ENCODE measurements at regions not wholly inside any gene's neighbourhood (a gene's known extent, or its start where the extent isn't known, plus 50 kb on each side); places are given as distances from the start of the nearest gene placed in this dataset.

DNA sequence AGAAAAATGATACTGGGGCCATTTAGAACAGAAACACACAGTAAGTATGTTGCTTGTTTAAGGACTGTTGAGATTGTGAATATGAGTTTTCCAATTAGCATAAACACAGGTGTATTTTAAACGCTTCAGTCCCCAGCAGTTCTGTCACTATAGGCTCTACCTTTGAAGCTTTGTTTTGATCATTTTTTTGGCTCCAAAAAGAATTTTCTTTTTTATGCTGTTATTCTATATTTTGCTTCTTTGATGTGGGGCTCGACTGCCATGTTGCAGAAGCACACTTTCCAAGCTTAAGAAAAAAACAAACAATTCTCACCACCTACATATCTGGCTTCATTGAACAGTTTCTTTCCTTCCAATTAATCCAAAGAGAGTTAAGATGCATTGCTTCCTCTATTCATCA, 131.0 kb upstream of the DMAC1 start:
- no peak overlapping the region for H3K27ac ChIP-seq (ENCODE audit: low read length)
- TF ChIP-seq SMC3 (conservative IDR thresholded peaks at IDR 0.05; ENCODE audit: poor library complexity) (no peak), TAF1 (IDR thresholded peaks at IDR 0.05; ENCODE audit: low read depth) (no peak), MXI1 (conservative IDR thresholded peaks at IDR 0.05; ENCODE audit: poor library complexity, severe bottlenecking) (no peak), EZH2 (IDR thresholded peaks at IDR 0.05; ENCODE audit: borderline replicate concordance, insufficient read depth, low read length, poor library complexity, severe bottlenecking) (no peak), RAD21 (conservative IDR thresholded peaks at IDR 0.05) (no peak), POLR2AphosphoS5 (IDR thresholded peaks at IDR 0.05) (no peak), EP300 (conservative IDR thresholded peaks at IDR 0.05; ENCODE audit: poor library complexity, severe bottlenecking) (no peak)
- TF ChIP-seq, protein P1, sequence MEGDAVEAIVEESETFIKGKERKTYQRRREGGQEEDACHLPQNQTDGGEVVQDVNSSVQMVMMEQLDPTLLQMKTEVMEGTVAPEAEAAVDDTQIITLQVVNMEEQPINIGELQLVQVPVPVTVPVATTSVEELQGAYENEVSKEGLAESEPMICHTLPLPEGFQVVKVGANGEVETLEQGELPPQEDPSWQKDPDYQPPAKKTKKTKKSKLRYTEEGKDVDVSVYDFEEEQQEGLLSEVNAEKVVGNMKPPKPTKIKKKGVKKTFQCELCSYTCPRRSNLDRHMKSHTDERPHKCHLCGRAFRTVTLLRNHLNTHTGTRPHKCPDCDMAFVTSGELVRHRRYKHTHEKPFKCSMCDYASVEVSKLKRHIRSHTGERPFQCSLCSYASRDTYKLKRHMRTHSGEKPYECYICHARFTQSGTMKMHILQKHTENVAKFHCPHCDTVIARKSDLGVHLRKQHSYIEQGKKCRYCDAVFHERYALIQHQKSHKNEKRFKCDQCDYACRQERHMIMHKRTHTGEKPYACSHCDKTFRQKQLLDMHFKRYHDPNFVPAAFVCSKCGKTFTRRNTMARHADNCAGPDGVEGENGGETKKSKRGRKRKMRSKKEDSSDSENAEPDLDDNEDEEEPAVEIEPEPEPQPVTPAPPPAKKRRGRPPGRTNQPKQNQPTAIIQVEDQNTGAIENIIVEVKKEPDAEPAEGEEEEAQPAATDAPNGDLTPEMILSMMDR (IDR thresholded peaks at IDR 0.05; ENCODE audit: poor library complexity, severe bottlenecking) = no peak
- TF ChIP-seq, protein P2, sequence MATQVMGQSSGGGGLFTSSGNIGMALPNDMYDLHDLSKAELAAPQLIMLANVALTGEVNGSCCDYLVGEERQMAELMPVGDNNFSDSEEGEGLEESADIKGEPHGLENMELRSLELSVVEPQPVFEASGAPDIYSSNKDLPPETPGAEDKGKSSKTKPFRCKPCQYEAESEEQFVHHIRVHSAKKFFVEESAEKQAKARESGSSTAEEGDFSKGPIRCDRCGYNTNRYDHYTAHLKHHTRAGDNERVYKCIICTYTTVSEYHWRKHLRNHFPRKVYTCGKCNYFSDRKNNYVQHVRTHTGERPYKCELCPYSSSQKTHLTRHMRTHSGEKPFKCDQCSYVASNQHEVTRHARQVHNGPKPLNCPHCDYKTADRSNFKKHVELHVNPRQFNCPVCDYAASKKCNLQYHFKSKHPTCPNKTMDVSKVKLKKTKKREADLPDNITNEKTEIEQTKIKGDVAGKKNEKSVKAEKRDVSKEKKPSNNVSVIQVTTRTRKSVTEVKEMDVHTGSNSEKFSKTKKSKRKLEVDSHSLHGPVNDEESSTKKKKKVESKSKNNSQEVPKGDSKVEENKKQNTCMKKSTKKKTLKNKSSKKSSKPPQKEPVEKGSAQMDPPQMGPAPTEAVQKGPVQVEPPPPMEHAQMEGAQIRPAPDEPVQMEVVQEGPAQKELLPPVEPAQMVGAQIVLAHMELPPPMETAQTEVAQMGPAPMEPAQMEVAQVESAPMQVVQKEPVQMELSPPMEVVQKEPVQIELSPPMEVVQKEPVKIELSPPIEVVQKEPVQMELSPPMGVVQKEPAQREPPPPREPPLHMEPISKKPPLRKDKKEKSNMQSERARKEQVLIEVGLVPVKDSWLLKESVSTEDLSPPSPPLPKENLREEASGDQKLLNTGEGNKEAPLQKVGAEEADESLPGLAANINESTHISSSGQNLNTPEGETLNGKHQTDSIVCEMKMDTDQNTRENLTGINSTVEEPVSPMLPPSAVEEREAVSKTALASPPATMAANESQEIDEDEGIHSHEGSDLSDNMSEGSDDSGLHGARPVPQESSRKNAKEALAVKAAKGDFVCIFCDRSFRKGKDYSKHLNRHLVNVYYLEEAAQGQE (IDR thresholded peaks at IDR 0.05; ENCODE audit: borderline replicate concordance) = no peak
- H3K9me3 ChIP-seq (ENCODE audit: low read length) = no peaks in the 10 kb centered on the region
- H3K27me3 ChIP-seq (ENCODE audit: insufficient read depth, low read depth, low read length) = no peaks in the 10 kb centered on the region
- no peak overlapping the region for H3K4me3 ChIP-seq (ENCODE audit: low read length)
- no peaks in the 10 kb centered on the region for H4K20me1 ChIP-seq (ENCODE audit: insufficient read depth)
- H3F3A ChIP-seq (ENCODE audit: insufficient read depth, low read length, poor library complexity, severe bottlenecking) = no peaks in the 10 kb centered on the region
- H3K79me2 ChIP-seq (replicated peaks; ENCODE audit: insufficient read depth, low read length) = no peaks in the 10 kb centered on the region
- H3K4me2 ChIP-seq (ENCODE audit: low read length) = no peak overlapping the region
- no peak overlapping the region for H3K9ac ChIP-seq (ENCODE audit: low read length)
- H2AFZ ChIP-seq (ENCODE audit: low read depth, low read length) = no peak overlapping the region
- H3K36me3 ChIP-seq (ENCODE audit: insufficient read depth, low read length) = no peaks in the 10 kb centered on the region
- no peaks in the 10 kb centered on the region for H3K9me2 ChIP-seq (ENCODE audit: insufficient read depth, low read length)

DNA sequence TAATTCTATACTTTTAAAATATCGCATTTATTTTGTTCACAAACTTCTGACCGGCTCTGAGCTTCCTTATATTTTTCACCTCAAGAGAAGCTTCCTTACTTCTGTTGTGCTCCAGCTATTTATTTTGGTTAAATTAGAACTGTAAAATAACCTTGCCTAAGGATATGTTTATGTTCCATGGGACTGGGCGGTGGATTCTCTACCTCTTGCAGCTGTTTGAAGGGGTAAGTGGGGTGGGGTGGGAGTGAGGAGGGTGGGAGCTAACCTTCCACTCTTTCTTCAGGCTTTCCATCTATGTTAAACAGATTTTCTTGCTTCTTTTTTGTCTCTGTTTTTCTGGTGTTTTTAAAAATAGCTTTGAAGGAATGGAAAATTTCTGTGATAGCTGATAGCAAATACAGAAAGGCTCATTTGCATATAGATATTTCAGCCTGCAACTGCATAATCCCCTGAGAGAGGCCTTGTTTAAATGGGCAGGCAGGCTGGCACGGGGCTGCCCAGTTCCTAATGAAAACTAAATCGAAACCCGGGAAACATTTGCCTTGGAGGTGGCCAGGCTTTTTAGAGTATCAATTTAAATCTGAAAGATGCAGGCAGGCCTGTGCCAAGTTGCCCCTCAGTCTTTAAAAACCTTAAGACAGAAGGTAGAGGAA, 122.1 kb upstream of the DMAC1 start:
- H3K9me2 ChIP-seq (ENCODE audit: insufficient read depth, low read length) = no peaks in the 10 kb centered on the region
- no peak overlapping the region for H2AFZ ChIP-seq (ENCODE audit: low read depth, low read length)
- H3K27me3 ChIP-seq (ENCODE audit: insufficient read depth, low read depth, low read length) = no peaks in the 10 kb centered on the region
- no peaks in the 10 kb centered on the region for H3F3A ChIP-seq (ENCODE audit: insufficient read depth, low read length, poor library complexity, severe bottlenecking)
- H3K4me2 ChIP-seq (ENCODE audit: low read length) = no peak overlapping the region
- no peaks in the 10 kb centered on the region for H3K79me2 ChIP-seq (replicated peaks; ENCODE audit: insufficient read depth, low read length)
- no peaks in the 10 kb centered on the region for H3K9me3 ChIP-seq (ENCODE audit: low read length)
- no peak for TF ChIP-seq TAF1 (IDR thresholded peaks at IDR 0.05; ENCODE audit: low read depth)
- TF ChIP-seq, protein P1 (IDR thresholded peaks at IDR 0.05; ENCODE audit: poor library complexity, severe bottlenecking) = no peak
- TF ChIP-seq EZH2 (IDR thresholded peaks at IDR 0.05; ENCODE audit: borderline replicate concordance, insufficient read depth, low read length, poor library complexity, severe bottlenecking) = no peak
- TF ChIP-seq MXI1 (conservative IDR thresholded peaks at IDR 0.05; ENCODE audit: poor library complexity, severe bottlenecking) = no peak
- no peak for TF ChIP-seq EP300 (conservative IDR thresholded peaks at IDR 0.05; ENCODE audit: poor library complexity, severe bottlenecking)
- TF ChIP-seq, protein P2 (IDR thresholded peaks at IDR 0.05; ENCODE audit: borderline replicate concordance) = no peak
- TF ChIP-seq SMC3 (conservative IDR thresholded peaks at IDR 0.05; ENCODE audit: poor library complexity) = no peak
- H3K36me3 ChIP-seq (ENCODE audit: insufficient read depth, low read length) = no peaks in the 10 kb centered on the region
- no peaks in the 10 kb centered on the region for H4K20me1 ChIP-seq (ENCODE audit: insufficient read depth)
- no peak overlapping the region for H3K9ac ChIP-seq (ENCODE audit: low read length)
- no peak overlapping the region for H3K4me3 ChIP-seq (ENCODE audit: low read length)
- no peak overlapping the region for H3K27ac ChIP-seq (ENCODE audit: low read length)
